HepG2 (cell line): ENCODE measurements at regions not wholly inside any gene's neighbourhood (a gene's known extent, or its start where the extent isn't known, plus 50 kb on each side); places are given as distances from the start of the nearest gene placed in this dataset.

Experiments used
- ATAC-seq: fragments of 200-7000 bp; cut with Tn5 transposase; 3 replicates; pipeline ENCODE4 v1.9.1; 2020; ENCODE audit warnings: mild to moderate bottlenecking, moderate library complexity
- BruUV-seq: library from RNA; stranded (reverse); fragments of 400-500 nt; replicated peaks from 2 replicates; lab custom pipeline; 2021; lab: Mats Ljungman, UMichigan
- CTCF ChIA-PET: fragments of 300-600 bp; formaldehyde crosslinking; extraction: SDS; loops from one replicate; lab custom pipeline; 2021; ENCODE audit warnings: low total read pairs, inconsistent platforms, low intra/inter-chr PET ratio; lab: Yijun Ruan, JAX
- POLR2A ChIA-PET: fragments of 350-600 bp; sonication (Branson Sonifier 250); formaldehyde crosslinking; loops from one replicate; lab custom pipeline; 2020; ENCODE audit warnings: antibody characterized with exemption, inconsistent platforms; lab: Yijun Ruan, JAX
- DNase-seq: peaks from one replicate; pipeline ENCODE4 v3.0.0-alpha.2; 2015; ENCODE audit warnings: low spot score
- FAIRE-seq: peaks from 3 replicates; lab custom pipeline; 2011; peaks lifted over from hg19 to GRCh38; lab: Jason Lieb, UNC
- H2AFZ ChIP-seq: one replicate; pipeline ENCODE4 v1.6.1; 2011; ENCODE audit warnings: low read length, inconsistent platforms
- H3K27ac ChIP-seq: fragments of 300-600 bp; 3 replicates; pipeline ENCODE4 v1.8.0; 2011; ENCODE audit warnings: mixed run types, mild to moderate bottlenecking, mixed read lengths, low read length, inconsistent platforms; ENCODE audit not compliant: insufficient read depth; ENCODE audit errors: extremely low read length
- H3K27me3 ChIP-seq, 2 experiments: fragments of 200-600 bp in 1 of 2; 2 replicates in 1 of 2; 3 replicates in 1 of 2; pipeline versions ENCODE4 v1.6.0 to v1.8.0; 2011; ENCODE audit warnings: low read length in 2 of 2, mild to moderate bottlenecking in 2 of 2, moderate library complexity in 2 of 2, inconsistent platforms in 1 of 2; ENCODE audit not compliant: insufficient read depth in 2 of 2, control insufficient read depth in 1 of 2
- H3K36me3 ChIP-seq, 2 experiments: fragments of 200-600 bp in 1 of 2; replicated peaks in 1 of 2; 2 replicates in 1 of 2; 3 replicates in 1 of 2; pipeline versions ENCODE4 v1.5.1 to v1.8.0; 2011; ENCODE audit warnings: low read length in 2 of 2, inconsistent platforms in 1 of 2; ENCODE audit not compliant: insufficient read depth in 2 of 2, control insufficient read depth in 1 of 2
- H3K4me1 ChIP-seq: 2 replicates; pipeline ENCODE4 v1.5.1; 2012; ENCODE audit warnings: low read length, inconsistent platforms; ENCODE audit not compliant: insufficient read depth
- H3K4me2 ChIP-seq: 2 replicates; pipeline ENCODE4 v1.6.0; 2011; ENCODE audit warnings: low read depth, low read length, inconsistent platforms
- H3K4me3 ChIP-seq, 3 experiments: fragments of 200-600 bp in 1 of 3; sonication (generic), shearing (Covaris generic) in 1 of 3; replicated peaks in 1 of 3; 2 replicates each; pipeline ENCODE4 v1.5.1; 2011 to 2016; ENCODE audit warnings: low read length in 3 of 3, inconsistent platforms in 2 of 3, low read depth in 2 of 3, mild to moderate bottlenecking in 2 of 3, control low read depth in 1 of 3, mixed read lengths in 1 of 3; ENCODE audit not compliant: insufficient read depth in 1 of 3
- H3K79me2 ChIP-seq: one replicate; pipeline ENCODE4 v1.6.1; 2011; ENCODE audit warnings: low read length, inconsistent platforms; ENCODE audit not compliant: insufficient read depth
- H3K9ac ChIP-seq: 2 replicates; pipeline ENCODE4 v1.6.0; 2011; ENCODE audit warnings: mild to moderate bottlenecking, low read depth, low read length, inconsistent platforms; ENCODE audit not compliant: insufficient read depth
- H3K9me3 ChIP-seq: 2 replicates; pipeline ENCODE4 v1.5.1; 2012; ENCODE audit warnings: mild to moderate bottlenecking, low read length
- H4K20me1 ChIP-seq: 2 replicates; pipeline ENCODE4 v1.6.0; 2011; ENCODE audit warnings: inconsistent platforms, mild to moderate bottlenecking, low read length, moderate library complexity; ENCODE audit not compliant: insufficient read depth
- ARID5B ChIP-seq: IDR thresholded peaks from 2 replicates; pipeline ENCODE4 v1.4.0; 2020; ENCODE audit warnings: mild to moderate bottlenecking, missing genetic modification reagents
- MXI1 ChIP-seq: IDR thresholded peaks from 3 replicates; pipeline ENCODE4 v1.6.1; 2012; ENCODE audit warnings: low read depth, low read length, inconsistent platforms, borderline replicate concordance
- MZF1 ChIP-seq: sonication (generic); formaldehyde crosslinking; IDR thresholded peaks from 2 replicates; pipeline ENCODE4 v1.8.1; 2023; ENCODE audit warnings: mild to moderate bottlenecking, missing genetic modification reagents, borderline replicate concordance
- PRDM4 ChIP-seq: sonication (generic); formaldehyde crosslinking; IDR thresholded peaks from 2 replicates; pipeline ENCODE4 v1.9.0; 2021; ENCODE audit warnings: missing genetic modification reagents, borderline replicate concordance
- ZFP91 ChIP-seq: sonication (generic); formaldehyde crosslinking; IDR thresholded peaks from 2 replicates; pipeline ENCODE4 v1.9.0; 2022; ENCODE audit warnings: missing genetic modification reagents, mild to moderate bottlenecking, borderline replicate concordance
- ZNF572 ChIP-seq: sonication (generic); formaldehyde crosslinking; IDR thresholded peaks from 2 replicates; pipeline ENCODE4 v1.5.1; 2020; ENCODE audit warnings: mild to moderate bottlenecking, missing genetic modification reagents
- WGBS: methylation state at CpG from one replicate; pipeline ENCODE4 v1.1.6; 2017; ENCODE audit warnings: low lambda C conversion rate; 5-methylcytosine and 5-hydroxymethylcytosine counted together
- in situ Hi-C: cut with HindIII; loops from 2 replicates; pipeline ENCODE4 v1.10.0; 2017; ENCODE audit warnings: low pct_unique_long_range_greater_than_20kb; ENCODE audit not compliant: extremely low pct_ligation_motif_present
- intact Hi-C: fragments of 100-400 bp; cut with micrococcal nuclease; formaldehyde crosslinking; loops from one replicate; pipeline ENCODE4 v1.10.0; 2022; ENCODE audit not compliant: unreplicated experiment

GRCh38 chr2:52477166-52477565, 1290.4 kb upstream of the CHAC2 start:
- no peaks in the 10 kb centered on the region for H3K4me1 ChIP-seq
- DNase-seq (no peak), ATAC-seq (no peak), FAIRE-seq (no peak)
- H3K27ac ChIP-seq, result no peak overlapping the region
- H3K4me3 ChIP-seq, result no peak overlapping the region
- H3K79me2 ChIP-seq, result no peaks in the 10 kb centered on the region
- no peak overlapping the region for H3K4me2 ChIP-seq
- peaks cover 66% of the 10 kb centered on the region for H3K9me3 ChIP-seq
- H3K27me3 ChIP-seq, result no peaks in the 10 kb centered on the region
- POLR2A ChIA-PET, result no interaction called here
- 3% methylated on average over 1 of the region's 1 CpG for WGBS
- H2AFZ ChIP-seq, result no peak overlapping the region
- H4K20me1 ChIP-seq, result no peaks in the 10 kb centered on the region
- H3K36me3 ChIP-seq, result no peaks in the 10 kb centered on the region
- in situ Hi-C loops (no loop called here), intact Hi-C loops (no loop called here)
- no TSS peak for BruUV-seq
- TF ChIP-seq MZF1 (CRISPR knock-in tag) (no peak), ZFP91 (CRISPR knock-in tag) (no peak), ZNF572 (no peak), ARID5B (no peak), PRDM4 (CRISPR knock-in tag) (no peak), MXI1 (no peak)
- CTCF ChIA-PET, result no interaction called here
- no peak overlapping the region for H3K9ac ChIP-seq
